ENCODE measurements at regions not wholly inside any gene's neighbourhood (a gene's known extent, or its start where the extent isn't known, plus 50 kb on each side); places are given as distances from the start of the nearest gene placed in this dataset.

DNA sequence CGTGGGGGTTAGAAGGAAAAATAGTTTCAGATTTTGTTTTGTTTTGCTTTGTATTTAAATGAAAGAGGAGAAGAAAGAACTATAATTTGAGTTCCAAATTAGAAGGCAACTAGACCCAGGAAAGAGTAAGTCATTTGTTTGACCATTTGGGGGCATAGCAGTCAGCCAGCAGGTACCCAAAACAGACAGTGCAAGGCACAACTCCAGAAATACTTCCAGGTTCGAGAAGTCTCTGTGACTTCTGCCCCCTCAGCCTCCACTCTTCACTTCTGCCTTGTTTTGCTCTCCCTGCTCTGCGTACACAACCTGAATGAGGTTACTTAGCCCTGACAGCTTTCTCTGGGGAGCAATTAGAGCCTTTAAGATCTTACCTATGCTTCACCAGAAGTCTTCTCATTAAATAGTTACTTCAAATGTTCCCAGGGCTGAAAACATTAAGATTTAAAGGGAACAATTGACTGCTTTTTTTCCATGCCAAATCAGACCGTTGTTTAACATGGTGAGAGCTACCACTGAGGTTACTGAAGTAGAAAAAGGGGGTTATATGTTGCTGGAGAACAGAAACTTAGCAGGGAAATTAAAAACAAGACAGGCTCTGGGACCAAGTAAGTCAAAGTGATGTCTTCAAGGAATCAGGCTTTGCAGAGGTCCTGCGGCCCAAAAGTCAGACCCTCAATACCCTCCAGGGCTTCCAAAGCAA is 216.9 kb downstream of the BCL11A start:
- TF ChIP-seq SUZ12 (IDR thresholded peaks at IDR 0.05; ENCODE audit: extremely low read depth, insufficient read depth, insufficient read length): no peak
- TF ChIP-seq YY1 (IDR thresholded peaks at IDR 0.05; ENCODE audit: insufficient read depth, insufficient read length): no peak
- no peak for TF ChIP-seq ZNF274 (IDR thresholded peaks at IDR 0.05; ENCODE audit: low read depth, low read length)
